Fibroblast of peridontal ligament (primary cell): ENCODE measurements at regions not wholly inside any gene's neighbourhood (a gene's known extent, or its start where the extent isn't known, plus 50 kb on each side); places are given as distances from the start of the nearest gene placed in this dataset.

Source experiments
- DNase-seq: peaks from one replicate; pipeline ENCODE4 v3.0.0-alpha.2; 2010; ENCODE audit errors: extremely low read depth

DNA sequence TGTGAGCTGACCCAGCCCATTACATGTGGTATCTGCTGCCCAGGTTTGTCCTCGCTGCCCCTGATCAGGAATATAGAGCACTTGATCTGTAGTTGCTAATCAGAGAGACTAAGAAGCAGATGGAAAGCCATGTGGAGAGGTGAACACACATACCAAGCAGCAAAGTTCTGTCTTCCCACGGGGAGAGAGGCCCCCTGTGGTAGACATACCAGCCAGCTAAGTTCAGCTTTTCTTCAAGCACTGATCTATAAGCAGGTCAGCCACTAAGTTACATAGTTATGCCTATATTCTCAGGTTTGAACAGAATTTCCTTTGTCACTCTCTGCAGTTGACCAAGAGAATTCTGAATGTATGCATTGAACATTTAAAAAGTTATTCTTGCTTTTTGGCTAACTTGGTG, 76.4 kb downstream of the DDX3Y start:
- DNase-seq, result no peak

DNA sequence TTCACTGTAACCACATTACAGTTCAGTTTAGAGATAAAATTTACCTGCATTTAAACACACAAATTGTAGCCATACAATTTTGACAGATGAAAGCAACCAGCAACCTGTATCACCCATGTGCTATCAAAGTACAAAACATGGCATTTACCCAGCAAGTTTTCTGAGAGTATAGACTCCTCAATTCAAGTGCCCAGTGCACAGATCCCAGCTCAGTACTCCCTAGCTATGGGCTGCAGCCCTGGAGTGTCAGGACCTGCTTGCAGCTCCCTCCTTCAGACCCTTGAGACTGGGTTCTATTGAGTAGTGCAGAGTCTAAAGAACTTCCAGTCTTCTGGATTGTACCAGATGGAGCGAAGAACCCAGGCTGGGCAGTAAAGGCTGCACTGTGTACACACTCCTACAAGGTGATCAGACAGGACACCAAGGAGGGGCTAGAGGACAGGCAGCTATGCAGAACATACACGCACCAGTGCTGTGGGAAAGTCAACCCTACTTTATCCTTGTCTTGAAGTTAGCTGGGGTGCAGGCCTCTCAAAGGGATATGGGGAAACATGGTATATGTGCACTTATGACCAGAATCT, 77.7 kb downstream of the DDX3Y start:
- DNase-seq, result no peak

DNA sequence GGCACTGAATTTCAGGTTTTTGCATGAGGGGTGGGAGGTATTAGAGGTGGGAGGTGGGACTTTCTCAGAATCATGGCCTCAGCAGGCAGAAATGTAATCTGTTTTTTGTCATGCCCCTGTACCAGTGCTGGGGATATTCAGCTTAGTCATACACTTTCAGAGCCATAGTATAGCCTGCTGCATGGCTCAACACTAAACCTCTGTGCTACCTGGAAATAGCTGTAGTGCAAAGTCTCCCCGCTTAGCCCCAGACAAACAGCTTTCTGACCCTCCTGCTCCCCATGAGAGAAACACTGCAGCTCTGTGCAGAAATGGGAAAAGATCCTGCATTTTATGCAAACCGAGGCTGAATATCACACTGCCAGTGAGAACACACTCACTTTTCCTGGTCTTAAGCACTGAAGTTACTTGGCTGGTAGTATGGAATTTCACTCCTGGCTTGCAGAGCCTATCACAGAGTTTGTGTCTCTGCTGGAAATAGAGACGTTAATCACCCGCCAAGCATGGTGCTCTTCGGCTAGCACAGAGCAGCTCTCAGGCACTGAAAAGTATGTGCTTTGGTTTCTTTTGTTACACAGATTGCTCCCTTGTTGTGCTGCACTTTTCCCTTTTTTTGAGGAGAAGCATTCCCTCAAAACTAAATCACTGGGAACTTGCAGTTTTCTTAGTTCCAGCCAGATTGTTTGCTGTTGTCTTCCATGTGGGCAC, 80.1 kb downstream of the DDX3Y start:
- no peak for DNase-seq

DNA sequence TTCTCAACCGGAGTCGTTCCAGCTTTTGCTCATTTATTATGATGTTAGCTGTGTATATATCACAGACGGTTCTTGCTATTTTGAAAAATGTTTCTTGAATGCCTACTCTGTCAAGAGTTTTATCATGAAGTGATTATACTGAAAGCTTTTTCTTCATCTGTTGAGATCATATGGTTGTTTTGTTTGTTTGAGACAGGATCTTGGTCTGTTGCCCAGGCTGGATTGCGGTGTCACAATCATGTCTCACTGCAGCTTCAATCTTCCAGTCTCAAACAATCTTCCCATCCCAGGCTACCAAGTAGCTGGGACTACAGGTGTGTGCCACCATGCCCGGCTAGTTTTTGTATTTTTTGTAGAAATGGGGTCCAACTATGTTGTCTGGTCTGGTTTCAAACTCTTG, 112.8 kb downstream of the DDX3Y start:
- DNase-seq, result peak; percentile 68

DNA sequence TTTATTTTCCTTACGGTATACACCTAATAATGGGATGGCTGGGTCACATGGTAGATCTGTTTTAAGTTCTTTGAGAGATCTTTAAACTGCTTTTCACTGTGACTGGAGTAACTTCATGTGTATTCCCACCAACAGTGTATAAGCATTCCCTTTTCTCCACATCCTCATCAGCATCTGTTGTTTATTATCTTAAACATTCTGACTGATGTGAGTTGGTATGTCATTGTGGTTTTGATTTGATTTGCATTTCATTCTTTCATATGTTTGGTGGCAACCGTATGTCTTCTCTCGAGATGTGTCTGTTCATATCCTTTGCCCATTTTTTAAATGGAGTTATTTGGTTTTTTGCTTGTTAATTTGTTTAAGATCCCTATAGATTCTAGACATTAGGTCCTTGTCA, 114.8 kb downstream of the DDX3Y start:
- peak; percentile 81 for DNase-seq

DNA sequence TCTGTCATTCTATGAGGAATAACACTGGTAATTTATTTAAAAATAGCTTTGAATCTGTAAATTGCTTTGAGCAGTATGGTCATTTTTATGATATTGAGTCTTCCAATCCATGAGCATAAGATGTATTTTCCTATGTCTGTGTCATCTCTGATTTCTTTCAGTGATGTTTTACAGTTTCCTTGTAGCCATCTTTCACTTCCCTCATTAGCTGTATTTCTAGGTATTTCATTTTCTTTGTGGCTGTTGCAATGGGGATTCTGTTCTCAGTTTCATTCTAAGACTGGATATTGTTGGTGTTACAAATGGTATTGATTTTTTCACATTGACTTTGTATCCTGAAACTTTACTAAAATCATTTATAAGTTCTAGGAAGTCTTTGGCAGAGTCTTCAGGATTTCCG, 116.2 kb downstream of the DDX3Y start:
- no peak for DNase-seq

DNA sequence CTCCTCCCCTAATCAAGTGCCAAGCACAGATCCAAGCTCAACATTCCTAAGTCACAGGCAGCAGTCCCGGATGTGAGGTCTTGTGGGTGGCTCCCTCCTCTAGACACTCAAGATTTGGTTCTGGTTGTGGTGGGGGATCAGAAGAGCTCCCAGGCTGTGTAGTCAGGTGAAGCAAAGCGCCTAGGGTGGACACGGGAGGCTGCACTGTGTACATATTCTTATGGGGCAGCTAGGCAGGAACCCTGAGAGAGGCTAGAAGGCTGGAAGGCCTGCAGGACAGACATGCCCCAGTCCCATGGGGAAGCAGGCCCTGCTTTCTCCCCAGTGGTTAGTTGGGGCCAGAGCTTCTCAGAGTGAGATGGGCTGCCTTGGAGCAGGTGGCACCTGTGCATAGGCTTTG, 118.9 kb downstream of the DDX3Y start:
- no peak for DNase-seq

DNA sequence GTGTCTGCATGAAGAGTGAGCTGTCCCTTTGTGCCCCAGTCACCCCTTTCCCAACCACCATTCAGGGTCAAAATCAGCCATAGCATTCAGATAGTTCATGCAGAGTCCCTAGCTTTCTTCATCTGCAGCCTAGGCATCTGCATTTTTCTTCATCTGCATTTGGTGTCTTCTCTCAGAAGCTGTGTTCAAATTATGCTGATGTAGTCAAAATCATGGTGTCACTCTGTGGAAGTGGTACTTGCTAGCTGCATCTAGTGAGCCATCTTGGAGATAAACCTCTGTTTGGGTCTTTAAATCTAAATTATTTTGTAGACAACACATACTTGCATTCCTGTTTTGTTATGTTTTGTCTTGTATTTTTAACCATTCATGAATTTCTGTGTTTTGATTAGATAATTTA, 119.8 kb downstream of the DDX3Y start:
- DNase-seq, result no peak

DNA sequence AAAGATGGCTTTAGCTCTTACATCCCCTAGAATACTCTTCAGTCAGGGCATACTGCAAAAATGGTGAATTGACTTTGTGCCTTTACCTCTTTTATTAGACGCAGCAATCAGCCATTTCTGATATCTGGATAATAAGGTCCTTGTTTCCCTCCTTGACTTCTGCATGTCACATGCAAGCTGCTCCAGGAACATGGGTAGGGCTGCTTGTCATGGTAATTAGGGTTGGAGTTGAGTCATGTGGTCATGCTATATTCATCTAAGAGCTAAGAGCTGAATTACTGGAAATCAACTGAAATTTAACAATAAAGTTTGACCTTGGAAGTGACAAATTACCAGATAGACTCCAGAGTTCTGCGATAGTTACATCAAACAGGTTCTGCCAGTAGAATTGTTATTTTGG, 122.2 kb downstream of the DDX3Y start:
- DNase-seq, result no peak

DNA sequence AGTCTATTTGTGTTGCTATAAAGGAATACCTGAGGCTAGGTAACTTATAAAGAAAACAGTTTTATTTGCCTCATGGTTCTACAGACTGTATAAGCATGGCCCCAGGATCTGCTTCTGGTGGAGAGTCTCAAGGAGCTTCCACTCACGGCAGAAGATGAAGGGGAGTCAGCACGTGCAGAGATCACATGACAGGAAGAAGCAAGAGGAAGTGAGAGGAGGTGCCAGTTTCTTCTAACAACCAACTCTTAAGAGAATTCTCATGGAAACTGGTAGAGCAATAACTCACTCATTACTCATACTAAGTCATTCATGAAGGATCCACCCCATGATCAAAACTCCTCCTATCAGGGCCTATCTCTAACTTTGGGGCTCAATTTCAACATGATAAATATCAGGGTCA, 135.6 kb downstream of the DDX3Y start:
- no peak for DNase-seq

DNA sequence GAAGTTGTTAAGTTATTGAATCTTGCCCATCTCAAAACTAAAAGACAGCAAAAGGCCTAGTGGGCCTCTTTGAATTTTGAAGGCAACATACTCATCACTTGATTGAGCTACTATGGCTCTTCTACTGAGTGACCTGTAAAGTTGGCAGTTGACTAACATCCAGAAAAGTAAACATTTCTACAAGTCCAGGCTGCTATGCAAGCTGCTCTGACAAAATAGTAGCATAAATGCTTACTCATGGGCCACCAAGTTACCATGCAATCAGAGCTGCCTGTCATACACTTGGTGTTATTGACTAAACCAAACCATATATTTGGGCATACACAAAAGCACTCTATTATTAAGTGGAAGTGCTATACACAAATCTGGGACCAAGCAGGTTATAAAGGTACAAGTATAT, 148.8 kb downstream of the DDX3Y start:
- no peak for DNase-seq

DNA sequence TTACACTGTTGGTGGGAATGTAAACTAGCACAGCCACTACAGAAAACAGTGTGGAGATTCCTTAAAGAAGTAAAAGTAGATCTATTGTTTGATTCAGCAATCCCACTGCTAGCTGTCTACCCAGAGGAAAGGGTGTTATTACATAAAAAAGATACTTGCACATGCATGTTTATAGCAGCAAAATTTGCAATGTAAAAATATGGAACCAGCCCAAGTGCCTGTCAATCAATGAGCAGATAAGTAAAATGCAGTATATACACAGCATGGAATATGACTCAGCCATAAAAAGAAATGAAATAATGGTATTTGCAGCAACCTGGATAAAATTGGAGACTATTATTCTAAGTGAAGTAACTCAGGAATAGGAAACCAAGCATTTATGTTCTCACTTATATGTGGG, 161.7 kb downstream of the DDX3Y start:
- DNase-seq, result no peak

DNA sequence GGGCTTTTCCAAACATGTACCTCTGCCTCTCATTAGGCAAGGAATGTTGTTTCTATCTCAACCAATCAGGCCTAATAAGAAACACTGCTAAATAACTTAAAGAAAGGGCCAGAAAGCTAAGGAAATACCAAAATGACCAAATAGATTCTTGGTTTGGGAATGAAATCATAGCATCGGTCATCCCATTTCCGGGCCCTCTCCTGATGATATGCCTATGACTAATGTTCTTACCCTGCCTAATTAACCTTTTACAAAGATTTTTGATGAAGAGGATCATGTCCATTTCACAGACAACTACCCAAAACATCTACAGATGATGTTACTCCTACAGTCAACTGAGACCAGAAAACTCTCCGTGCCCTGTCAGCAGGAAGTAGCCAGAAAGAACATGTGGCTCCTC, 164.0 kb downstream of the DDX3Y start:
- peak; percentile 1 for DNase-seq

DNA sequence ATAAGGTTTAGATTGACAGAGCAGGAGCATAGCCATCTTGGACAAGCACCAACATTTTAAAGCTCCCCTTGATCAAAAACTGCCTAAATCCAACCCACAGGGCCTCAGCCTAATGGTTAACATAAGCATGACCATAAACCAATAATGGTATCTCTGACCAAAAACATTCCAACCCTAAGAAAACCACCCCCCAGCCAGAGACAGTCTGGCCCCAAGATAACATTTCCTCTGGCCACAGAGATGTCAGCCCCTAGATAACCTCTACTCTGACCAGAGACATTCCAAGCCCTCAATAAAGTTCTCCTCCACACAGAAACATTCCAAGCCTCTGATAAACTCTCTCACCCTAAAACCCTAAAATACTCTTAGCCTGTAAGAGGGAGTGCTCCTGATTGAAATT, 164.4 kb downstream of the DDX3Y start:
- DNase-seq, result no peak

DNA sequence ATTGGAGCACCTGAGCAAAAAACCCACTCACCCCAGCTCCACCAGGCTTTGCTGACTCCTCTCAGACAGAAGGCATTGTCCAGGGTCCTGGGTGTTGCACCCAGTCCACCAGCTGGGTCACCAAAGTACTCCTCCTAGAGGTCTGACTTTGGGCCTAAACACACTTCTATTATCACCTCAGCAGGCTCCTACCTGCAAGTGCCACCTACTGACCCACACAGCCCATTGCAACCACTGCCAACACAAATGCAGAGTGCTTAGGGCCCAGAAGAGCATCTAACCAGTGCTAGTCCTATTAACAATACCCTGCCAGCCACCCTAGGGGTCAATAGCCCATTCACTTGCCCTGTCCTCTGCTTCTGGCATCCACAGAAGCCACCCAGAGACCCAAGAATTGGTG, 178.1 kb downstream of the DDX3Y start:
- DNase-seq, result no peak

DNA sequence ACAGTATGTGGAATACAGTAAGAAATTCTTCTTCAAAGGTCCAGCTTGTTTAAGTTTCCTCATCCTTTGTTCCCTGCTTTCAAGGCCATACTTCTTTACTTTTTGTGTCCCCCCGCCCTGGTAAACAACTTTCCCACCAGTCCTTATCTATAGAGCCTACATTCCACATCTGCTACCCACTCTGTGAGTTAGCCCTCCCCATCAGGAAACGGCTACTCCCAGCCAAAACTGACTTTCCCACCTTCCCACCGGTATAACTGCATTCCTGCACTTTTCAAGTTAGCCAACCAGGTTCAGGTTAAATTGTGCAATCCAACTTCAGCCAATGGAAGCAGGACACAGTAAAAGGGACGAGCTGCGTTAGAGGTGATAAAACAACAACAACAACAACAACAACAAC, 186.9 kb downstream of the DDX3Y start:
- no peak for DNase-seq

DNA sequence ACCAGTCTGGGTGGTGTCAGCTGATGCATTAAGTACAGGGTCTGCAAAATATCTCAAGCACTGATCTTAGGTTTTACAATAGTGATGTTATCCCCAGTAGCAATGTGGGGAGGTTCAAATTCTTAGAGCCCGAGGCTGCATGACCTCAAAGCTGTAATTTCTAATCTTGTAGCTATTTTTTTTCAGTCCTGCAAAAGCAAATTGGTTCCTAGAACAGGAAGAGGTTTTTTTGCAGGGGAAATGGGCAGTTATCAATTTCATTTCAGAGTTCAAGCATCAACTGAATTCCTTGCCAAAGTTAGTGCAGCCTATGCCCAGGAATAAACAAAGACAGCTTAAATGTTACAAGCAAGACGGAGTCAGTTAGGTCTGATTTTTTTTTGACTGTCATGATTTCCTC, 188.3 kb downstream of the DDX3Y start:
- peak; percentile 4 for DNase-seq

DNA sequence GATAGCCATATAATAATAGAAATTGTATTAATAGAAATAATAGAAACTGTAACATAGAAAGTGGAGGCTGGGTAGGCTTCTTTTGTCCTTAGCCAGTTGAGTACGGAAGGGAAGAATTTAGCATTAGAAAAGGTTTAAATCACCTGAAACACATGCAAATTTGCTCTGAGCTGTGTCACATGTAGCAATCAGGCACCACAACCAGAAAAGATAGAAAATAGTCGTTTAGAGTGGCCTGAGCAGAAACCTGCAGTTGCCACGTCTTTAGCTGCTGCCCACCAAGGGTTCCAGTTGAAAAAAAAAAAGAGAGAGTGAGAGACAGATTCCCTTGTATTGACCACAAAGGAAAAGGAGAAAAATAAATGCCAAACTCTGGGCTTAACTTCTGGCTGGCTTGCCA, 188.8 kb downstream of the DDX3Y start:
- DNase-seq, result peak; percentile 34

DNA sequence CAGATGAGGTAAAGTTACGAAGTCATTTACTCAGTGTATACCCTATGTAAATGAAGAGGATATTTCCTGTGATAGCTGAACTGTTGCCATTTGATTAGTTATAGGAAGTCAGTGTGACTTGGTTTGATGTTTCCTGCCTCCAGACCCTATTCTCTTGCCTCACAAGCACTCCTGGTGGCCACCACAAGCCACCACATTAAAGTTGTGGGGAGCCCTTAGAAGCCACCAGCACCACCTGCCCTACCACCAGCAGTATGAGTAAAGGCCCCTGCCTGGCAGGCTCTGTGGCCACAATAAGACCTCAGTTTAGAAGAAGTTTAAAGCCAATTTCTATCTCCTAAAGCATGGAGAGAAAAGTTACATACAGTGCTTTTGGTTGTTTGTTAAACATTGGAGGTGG, 189.7 kb downstream of the DDX3Y start:
- DNase-seq, result no peak

DNA sequence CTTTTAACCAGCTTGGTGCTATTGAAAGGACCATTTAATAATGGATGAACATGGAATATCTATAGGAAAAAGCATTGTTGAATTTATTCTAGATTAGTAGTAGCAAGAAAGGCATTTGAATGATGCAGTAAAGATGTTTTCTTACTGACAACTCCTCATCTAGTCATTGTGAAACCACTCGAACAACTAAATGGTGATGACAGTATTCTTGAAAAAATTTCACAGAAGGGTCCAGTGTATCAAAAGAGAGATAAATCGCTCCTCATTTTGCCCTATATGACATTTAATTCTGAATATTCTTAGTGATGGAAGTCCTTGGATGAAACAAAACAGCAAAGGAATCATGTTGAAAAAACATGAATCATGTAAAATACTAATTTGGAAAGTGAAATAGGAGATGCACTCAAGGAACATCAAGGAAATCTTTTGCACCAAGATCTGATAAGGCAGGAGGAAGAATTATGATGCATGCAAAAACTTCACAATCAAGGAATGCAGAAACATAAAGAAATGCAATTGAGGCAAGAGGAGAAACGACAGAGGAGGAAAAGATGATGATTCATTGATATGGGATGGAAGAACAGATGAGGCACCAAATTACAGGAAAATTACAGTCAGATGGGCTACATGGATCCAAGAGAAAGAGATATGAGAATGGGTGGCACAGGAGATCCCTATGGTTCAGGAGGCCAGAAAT, 190.4 kb downstream of the DDX3Y start:
- DNase-seq, result peak; percentile 14

DNA sequence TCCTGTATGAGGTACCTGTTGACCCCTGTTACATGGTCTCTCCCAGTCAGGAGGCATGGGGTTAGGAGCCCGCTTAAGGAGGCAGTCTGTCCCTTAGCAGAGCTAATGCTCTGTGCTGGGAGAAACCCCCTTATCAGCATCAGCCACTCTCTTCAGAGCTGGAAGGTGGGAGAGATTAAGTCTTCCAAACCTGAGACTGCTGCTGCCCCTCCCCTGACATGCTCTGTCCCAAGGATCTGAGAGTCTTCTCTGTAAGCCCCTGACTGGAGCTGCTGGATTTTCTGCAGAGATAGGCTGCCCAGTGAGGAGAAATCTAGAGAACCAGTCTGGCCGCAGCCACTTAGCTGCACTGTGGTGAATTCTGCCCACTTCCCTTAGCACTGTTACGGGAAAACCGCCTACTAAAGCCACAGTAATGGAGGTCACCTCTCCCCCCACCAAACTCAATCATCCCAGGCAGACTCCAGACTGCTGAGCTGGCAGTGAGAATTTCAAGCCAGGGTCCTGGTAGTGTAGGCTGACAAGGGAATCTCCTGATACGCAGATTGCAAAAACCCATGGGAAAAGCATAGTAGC, 222.3 kb downstream of the DDX3Y start:
- DNase-seq, result no peak

DNA sequence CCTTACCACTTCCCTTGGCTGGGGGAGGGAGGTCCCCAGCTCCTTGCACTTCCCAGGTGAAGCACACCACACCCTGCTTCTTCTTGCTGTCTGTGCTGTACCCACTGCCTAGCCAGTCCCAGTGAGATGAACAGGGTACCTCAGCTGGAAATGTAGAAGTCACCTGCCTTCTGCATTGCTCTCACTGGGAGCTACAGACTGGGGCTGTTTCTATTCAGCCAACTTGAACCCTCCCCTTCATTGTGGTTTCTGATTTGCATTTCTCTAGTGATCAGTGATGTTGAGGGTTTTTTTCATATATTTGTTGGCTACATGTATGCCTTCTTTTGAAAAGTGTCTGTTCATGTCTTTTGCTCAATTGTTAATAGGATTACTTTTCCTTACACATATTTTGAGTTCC, 222.8 kb downstream of the DDX3Y start:
- DNase-seq, result no peak

DNA sequence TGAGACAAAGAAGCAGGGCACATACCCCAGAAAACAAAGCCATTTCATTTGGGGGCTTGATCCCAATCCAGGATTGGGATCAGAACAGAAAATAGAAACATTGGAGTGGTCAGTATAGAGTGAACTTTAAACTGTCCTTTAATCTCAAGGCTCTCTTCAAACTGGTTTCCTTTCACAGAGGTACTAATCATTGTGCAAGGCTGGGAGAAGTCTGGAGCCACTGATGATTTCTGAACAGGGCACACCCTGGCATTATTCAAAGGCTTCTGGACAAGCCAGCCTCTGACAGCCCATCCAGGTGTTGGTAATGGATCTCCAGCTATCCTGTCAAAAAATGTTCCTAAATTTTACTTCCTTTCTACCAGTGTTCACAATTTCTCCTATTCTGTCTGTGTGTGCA, 244.5 kb downstream of the DDX3Y start:
- DNase-seq, result peak; percentile 1
